Anterior cingulate cortex (tissue), 58 donors: ENCODE measurements at regions not wholly inside any gene's neighbourhood (a gene's known extent, or its start where the extent isn't known, plus 50 kb on each side); places are given as distances from the start of the nearest gene placed in this dataset.
A peak's percentile ranks its signal among the peaks of the same experiment; 100 is the strongest.

Source experiments
- DNase-seq, 58 donors: peaks; one replicate each; lab custom pipeline; 2025; lab: John Stamatoyannopoulos, UW

DNA sequence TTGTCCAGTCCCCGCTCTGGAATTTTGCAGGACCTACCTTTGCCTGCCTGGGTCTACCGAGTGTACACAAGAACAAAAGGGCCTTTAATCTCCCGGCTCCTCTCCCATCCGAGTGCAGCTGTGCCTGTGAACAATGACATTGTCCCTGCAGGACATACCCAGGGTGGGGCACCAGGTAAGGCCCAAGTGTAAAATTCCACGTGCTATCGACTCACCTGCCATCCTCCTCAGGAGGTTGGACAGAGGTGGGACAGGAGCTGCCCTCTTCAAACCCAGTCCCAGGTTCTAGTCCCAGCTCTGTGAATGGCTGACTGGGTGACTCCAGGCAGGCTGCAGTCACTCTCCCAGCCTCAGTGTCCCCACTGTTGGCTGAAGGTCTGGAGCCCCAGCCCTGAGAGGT lies 159.6 kb upstream of the ALDH1B1 start:
- no peak for DNase-seq

DNA sequence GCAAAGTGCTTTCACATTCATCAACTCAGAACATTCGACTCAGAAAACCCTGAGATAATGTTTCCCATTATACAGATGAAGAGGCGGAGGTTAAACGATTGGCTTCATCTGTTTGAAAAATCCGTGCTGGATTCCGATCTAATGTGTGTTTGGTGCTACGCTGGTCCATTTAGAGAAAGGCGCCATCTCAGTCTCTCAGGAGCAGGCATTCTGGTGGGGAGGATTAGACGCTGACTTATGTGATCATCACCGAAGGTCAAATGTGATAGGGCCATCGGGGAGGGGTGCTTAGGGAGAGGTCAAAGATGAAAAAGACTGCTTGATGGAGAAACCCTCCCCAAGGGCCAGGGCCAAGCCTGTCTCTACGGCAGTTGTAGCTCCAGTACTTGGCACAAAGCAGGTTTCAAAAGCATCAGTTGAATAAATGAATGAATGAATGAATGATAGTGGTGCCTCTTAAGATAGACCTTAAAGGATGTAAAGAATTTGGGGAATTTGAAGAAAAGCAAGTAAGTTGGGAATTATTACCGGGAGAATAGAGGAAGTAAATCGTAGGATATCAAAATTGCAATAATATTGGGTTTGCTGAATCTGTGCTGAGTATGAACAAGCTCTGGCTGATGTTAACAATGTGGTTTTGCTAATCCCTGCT lies 160.6 kb upstream of the SHB start:
- no peak for DNase-seq

DNA sequence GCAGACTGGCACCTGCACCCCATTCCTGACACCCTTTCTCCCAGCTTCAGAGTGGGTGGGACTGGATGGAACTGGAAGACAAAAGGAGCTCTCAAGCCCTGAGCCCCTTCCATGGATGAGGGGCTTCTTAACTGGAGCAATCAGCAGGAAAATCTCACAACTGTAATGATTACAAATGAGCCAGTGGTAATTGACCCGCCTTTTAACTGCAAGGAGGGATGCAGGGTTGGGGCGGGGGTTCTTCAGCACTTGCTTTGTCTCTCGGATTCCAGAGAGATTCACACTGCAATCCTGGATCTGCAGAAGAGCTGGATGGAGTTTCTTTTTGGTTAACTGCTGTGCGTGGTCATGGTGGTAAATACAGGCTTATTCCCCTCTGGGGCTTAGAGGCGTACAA lies 160.1 kb upstream of the SHB start:
- no peak for DNase-seq

DNA sequence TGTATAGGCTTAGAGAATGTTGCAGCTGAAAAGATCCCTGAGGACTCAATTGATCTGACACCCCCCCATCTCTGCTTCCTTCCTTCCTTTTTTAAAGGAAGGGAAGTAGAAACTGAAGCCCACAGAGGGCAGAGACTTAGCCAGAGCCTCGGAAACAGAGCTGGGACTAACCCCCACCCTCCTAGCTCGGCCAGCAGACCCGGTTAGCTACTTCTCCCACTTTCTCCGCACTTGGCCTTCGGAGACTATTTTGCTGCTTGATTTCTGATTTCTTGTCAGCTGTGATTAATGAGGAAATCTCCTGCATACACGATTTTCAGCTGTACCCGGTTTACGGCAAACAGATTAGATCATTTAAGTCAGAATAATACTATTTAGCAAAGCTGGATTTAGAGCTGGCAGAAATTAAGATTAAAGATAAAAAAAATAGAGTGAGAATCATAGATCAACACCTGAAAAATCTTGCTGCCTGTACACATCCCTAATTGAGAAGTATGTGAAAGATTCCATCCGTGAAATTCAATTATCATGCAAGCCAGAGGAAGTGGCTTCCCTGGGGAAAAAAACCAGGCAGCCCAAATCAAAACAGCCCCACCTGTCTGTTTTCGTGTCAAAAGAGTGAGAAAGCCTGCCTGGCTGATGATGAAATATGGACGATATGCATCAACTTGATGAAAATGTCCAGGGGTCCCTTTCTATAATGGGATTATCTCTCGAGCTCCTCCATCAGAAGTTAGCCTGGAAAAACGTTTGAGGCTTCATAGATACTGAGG lies 159.5 kb upstream of the SHB start:
- DNase-seq, result no peak

DNA sequence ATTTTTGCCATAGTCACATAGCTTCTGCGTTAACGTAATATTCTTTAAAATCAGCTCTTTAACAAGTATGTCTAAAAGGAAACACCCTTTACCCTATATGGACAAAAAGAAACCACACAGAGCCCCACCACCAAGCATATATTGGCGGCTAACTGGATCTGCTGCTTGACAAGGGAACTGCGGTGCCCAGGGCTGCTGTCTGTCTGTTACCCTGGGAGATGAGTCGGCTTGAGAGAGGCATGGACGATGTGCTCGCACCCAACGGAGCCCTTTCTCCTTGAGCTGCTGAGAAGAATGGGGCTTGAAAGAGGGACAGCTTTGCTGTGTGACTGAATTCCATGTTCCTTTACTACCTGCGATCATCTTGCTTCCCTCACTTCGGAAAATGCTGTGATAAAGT lies 158.6 kb upstream of the SHB start:
- no peak for DNase-seq

DNA sequence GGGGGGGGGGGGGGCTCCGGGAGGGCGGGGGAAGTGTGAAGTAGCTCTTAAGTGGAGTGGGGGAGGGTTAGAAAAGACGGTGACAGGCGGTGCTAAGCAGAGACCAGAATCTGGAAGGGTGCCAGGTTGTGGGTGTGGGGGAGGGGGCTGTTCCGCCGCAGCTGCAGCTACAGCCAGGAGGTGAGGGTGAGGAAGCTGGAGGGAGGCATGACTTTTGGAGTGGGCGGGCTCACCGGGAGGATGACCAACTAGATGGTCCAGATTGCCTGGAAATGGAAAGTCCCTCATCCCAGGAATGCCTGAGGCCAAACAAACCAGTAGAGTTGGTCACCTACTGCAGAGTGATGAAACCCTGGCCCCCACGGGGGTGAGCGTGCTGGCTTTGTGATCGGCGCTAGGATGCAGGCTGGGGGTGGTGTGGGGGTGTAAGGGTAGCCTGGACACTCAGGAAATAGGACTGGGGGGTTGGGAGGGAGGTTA lies 158.1 kb upstream of the SHB start:
- peak in 10 of 58 donors; percentile 3 to 60 (median 11) for DNase-seq

DNA sequence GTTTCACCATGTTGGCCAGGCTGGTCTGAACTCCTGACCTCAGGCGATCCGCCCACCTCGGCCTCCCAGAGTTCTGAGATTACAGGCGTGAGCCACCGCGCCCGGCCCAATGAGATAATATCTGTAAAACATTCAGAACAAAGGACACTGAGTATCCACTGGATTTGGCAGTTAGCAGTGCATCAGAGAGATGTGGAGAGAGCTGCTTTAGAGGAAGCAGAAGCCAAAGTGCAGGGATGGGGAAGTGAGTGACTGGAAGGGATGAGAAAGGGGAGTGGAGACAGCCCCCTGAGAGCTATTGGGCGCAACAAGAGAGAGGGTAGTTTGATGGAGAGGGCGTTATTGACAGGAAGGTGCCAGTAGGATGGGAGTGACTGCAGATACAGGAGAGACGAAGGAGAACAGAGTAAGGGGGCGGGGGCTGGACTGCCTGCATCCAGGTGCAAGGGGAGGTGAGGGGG lies 157.5 kb upstream of the SHB start:
- DNase-seq, result no peak

DNA sequence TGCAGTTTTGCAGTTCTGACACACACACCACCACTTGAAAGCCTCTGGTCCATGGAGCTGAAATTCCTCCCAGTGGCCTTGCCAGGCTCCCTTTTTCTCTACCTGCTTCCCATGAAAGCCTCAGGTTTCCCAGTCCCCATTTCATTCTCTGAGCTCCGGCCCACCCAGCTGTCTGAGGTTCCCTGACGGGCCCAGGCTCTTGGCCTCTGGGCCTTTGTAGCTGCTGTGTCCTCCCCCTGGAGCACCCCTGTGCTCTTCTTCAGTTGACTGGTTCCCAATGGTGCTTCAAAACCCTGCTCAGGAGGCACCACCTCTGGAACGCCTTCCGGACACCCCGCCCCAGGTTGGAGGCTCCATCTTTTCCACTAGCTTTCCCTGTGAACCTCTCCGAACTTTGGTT lies 155.9 kb upstream of the SHB start:
- no peak for DNase-seq

DNA sequence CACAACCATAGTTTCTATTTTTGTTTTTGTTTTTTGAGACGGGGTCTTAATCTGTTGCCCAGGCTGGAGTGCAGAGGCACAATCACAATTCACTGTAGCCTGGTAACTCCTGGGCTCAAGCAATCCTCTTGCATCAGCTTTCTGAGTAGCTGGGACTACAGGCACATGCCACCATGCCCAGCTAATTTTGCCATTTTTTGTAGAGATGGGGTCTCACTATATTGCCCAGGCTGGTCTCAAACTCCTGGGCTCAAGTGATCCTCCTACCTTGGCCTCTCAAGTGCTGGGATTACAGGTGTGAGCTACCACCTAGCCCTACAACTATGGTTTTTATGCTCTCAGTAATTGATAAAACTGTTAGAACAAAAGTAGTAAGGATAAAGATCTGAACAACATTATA lies 147.5 kb upstream of the SHB start:
- no peak for DNase-seq

DNA sequence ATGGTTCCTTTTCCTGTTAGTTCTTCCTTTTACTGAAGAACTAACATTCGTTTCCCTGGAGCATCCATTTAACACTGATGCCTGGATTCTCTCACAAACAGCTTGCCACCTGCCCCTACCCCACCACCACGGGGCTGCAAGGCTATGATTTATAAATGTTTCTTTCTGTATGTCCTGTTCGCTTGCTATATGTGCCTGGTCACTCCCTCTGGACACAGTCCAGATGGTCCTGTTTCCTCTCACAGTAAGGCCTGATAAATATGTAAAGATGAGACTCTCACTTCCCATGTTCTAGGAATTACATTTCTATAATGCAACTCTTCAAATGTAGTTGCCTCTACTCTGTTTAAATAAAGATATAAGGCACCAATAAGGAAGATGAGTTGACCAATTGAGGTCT lies 146.4 kb upstream of the SHB start:
- no peak for DNase-seq

DNA sequence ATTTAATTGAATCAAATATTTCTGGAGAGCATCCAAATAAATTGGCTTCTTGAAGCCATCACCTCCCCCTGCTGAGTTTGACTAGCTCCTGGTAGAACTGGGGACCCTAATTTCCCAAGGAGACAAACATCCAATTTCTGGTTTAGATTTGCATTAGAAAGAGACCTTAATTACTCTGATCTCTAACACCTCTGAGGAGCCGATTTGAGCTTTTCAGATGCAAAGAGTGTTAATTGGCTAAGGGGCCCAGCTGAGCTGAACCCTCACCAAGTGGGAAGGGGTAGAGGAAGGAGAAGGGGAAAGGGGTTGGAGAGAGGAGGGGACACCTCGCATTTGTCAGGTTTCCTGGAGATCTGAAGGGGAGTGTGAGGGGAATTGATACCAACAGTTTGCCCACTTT lies 145.4 kb upstream of the SHB start:
- DNase-seq, result no peak

DNA sequence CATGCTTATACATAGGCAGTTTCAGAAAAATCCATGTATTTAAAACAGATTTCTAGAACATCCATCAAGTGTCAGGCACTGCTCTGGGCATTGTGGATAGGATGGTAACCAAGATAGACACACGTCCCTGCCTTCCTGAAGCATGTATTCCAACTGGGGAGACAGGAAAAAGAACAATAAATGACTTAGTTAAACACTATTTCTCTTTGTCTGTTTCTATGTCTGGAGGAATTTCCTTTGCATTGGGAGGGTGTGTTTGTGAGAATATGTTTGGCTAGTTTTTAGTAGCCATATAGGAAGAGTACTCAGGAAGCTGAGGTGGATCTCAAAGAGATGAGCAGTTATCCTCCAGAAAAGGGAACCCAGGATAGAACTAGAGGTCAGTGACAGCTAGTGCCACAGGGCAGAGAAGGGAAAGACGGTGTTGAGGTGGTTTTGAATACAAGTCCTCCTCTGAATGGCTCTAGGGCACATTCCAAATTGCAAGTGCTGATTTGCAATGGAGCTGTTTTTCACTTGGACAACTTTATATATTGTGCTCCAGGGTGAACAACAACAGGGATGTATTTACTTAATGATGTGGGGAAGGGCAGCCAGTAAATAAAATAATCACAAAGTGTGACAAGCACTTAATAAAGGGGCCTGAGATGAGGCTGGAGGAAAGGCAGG lies 144.7 kb upstream of the SHB start:
- DNase-seq, result no peak

DNA sequence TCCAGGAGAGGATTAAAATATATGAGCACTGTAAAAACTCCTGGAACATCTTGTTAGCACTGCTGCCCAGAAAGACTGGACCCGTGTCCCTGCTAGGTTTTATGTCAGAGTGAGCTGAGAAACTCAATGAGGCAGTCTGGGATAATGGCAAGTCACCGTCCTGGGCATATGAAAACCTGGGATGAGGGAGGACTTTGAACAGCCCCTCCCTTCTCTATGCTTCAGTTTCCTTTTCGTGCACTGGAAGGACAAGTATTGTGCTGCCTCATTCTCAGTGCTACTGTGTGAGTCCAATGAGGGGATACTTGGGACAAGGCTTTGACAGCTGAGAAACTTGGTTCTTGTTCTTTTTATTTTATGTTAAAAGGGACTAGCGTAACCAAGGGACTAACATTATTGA lies 143.0 kb upstream of the SHB start:
- no peak for DNase-seq

DNA sequence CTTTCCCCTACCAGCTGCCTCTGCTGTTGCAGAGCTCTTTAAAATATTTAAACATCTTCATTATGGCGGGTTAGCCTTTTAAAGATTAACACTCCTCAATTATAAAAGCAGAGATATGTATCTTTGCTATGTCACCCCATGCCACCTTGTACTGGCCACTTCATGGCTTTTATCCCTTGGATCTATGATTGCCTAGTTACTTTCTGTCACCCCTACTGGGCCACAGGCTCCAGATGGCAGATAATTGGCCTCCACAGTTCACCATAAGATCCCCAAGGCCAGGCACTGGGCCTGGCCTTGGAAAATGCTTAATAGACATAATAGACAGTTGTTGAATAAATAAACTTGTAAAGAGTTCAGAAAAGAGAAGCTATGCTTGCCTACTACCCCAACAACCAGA lies 142.0 kb upstream of the SHB start:
- no peak for DNase-seq

DNA sequence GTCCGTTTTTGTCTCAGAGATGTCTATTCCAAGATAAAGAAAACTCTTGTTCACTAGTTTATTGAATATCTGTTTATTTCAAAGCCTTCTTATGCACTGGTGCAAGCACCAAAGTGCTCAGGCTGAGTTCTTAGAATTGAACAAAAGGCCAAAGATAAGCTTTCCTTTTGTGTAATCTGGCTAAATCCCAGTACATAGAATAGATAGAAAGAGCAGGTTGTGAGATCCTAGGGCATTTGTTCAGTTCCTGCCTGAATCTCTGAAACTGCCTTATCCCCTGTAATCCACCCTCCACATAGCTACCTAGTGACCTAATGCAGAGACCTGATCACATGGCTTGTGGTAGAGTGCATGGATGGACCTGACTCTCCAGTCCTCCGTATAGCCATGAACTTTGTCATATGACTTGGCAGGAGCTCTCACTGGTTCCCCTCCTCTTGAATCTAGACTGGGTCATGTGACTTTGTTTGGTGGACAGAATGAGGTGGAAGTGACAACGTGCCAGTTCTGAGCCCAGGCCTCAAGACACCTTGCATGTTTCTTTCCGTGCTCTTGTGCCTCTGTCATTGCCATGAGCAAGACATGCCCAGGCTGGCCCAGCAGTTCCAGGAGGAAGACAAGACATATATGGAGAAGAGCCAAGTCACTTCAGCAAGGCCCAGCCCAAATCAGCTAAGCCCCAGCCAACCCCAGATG lies 139.3 kb upstream of the SHB start:
- DNase-seq, result no peak

DNA sequence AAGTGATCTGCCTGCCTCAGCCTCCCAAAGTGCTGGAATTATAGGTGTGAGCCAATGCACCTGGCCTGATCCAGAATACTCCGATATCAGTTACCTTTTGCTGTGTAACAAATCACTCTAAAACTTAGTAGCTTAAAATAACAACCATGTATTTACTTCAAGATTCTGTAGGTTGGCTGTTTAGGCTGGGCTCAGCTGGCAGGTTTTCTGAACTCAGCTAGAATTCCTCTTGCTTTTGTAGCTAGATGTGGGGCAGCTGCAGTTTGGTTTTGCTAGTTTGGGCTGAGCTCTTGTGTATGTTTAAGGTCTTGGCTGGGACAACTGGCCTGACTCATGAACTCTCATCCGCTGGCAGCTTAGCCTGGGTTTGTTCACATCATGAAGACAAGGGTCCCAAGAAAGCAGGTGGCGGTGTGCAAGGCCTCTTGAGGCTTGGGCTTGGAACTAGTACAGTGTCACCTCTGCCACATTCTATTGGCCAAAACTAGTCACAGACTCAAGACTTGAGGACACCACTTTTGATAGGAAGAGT lies 138.3 kb upstream of the SHB start:
- no peak for DNase-seq

DNA sequence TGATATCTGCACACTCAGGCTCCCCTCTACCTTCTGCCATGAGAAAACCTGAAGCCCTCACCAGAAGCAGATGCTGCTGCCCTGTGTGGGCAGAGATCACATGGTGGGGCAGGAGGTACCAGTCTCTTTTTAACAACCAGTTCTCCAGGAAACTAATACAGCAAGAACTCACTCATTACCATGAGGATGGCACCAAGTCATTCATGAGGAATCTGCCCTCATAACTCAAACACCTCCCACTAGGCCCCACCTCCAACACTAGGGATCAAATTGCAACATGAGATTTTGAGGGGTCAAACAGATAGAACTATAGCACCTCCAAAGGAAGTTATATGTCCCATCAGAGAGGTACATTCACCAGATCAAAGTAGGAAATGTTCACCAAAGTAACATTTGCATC lies 136.3 kb upstream of the SHB start:
- no peak for DNase-seq

DNA sequence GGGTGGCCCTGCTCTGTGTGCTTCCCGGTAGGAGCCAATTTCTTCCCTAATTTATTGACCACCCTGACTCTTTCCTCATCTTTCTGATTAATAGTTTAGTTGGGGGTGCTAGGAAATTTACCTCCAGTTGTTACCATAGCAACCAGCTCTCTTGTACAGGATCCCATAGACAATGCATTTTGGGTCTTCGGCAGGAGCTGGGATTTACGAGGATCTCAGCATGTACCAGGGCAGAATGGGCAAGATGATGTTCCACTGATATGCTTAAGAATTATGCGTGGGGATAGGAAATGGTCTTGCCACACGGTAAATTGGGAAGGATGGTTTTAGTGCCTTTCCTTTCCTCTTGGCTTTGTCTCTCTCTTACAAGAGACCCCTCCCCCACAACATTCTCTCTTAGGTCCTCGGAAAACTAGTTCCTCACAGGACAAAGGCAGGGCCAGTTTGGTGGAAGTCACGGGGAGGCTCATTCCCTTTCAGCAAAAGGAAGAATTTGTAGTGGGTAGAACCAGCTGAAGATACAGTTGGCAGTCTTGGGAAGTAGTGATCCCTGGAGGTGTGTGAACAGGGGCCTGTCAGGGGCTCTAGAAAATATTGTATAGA lies 133.4 kb upstream of the SHB start:
- DNase-seq, result no peak

DNA sequence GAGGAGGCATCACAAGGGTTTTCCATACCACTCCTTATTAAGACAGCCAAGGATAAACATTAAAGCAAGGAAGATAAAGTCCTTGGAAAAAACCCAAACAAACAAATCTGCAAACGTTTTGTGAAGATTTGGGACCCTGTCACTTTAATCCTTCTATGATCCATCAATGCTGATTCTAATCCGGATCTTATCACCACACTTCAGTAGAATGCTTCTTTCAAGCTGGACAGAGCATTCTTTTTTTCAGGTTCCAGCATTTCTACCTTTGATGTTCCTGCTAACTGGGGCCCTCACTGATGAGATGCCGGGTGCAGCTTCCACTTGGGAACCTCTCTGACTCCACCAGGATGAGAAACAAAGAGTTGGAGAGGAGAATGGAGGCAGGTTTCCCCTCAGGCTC lies 132.8 kb upstream of the SHB start:
- no peak for DNase-seq

DNA sequence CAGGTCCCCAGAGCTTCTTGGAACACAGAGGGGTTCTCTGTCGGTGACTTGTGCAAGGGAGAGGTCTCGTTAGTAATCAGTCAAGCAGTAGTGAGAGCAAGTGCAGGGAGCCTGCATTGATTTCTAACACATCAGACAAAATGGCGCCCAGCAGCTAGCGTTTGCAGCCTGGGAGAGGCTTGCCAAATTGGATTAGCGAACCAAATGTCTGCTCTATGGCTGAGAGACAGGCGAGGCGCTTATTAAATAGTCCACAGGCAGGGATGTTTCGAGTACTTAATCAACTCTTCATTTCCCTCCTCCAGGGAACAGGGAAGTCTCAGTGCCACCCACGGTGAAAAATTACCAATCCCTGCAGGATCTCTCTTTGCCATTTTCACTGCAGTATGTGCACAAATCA lies 131.4 kb upstream of the SHB start:
- peak in 18 of 58 donors; percentile 1 to 54 (median 17) for DNase-seq
